T47D (cell line): ENCODE measurements at regions not wholly inside any gene's neighbourhood (a gene's known extent, or its start where the extent isn't known, plus 50 kb on each side); places are given as distances from the start of the nearest gene placed in this dataset.
"Not testable (repeated sequence)": the region's sequence is repeated elsewhere in the genome, so short reads cannot be mapped to it uniquely, and the experiment has no call there.

ENCODE experiments used
- DNase-seq, 2 experiments: peaks; one replicate each; pipeline versions ENCODE4 v3.0.0 to v3.0.0-alpha.2; 2011 to 2012; ENCODE audit warnings: low read depth in 1 of 2, low spot score in 1 of 2
- JUND ChIP-seq: IDR thresholded peaks from 2 replicates; pipeline ENCODE4 v1.6.1; 2012; ENCODE audit warnings: low read depth
- in situ Hi-C: cut with HindIII; loops from 2 replicates; pipeline ENCODE4 v1.10.0; 2016; ENCODE audit warnings: low sequenced_read_pairs, low pct_unique_long_range_greater_than_20kb

- no peak for TF ChIP-seq JUND
- in situ Hi-C loops: no loop called here
- DNase-seq: no peak
Measured at GRCh38 chr4:37555322-37555721, 130.9 kb downstream of the RELL1 start.

GRCh38 chr4:37549866-37550265 lies 136.3 kb downstream of the RELL1 start:
- in situ Hi-C loops, DNase-seq: not testable (repeated sequence)

- DNase-seq: no peak
- TF ChIP-seq JUND: no peak
- in situ Hi-C loops: no loop called here
Measured at GRCh38 chr4:37549041-37549440, 137.1 kb downstream of the RELL1 start.

- TF ChIP-seq JUND: no peak
- no peak for DNase-seq
- in situ Hi-C loops: no loop called here
Measured at GRCh38 chr4:37546586-37546985, 139.6 kb downstream of the RELL1 start.

- TF ChIP-seq JUND: no peak
- no peak for DNase-seq
- in situ Hi-C loops: no loop called here
Measured at GRCh38 chr4:37542706-37543105, 143.5 kb downstream of the RELL1 start.

DNA sequence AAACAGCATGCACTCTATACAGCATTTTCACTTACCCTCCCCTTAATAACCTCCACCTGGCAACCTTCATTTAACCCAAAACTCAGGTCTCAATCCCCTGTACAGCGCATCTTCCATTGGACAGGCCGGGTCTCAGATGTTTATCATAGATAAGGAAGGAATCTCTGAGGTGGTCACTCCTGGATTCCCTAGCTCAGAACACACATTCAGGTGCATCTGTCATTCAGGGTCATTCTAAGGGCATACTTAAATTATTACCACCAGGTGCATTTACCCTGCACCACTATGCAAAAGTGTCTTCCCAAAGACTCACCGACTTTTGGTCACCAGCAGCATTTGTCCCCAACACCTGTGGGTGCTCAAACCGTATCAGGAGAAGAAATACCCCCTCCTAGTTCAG lies 144.2 kb downstream of the RELL1 start:
- no peak for TF ChIP-seq JUND
- peak in 1 of 2 experiments; percentile 60 for DNase-seq
- in situ Hi-C loops: no loop called here

GRCh38 chr4:37540486-37540885 lies 145.7 kb downstream of the RELL1 start:
- no peak for TF ChIP-seq JUND
- in situ Hi-C loops: no loop called here
- no peak for DNase-seq

DNA sequence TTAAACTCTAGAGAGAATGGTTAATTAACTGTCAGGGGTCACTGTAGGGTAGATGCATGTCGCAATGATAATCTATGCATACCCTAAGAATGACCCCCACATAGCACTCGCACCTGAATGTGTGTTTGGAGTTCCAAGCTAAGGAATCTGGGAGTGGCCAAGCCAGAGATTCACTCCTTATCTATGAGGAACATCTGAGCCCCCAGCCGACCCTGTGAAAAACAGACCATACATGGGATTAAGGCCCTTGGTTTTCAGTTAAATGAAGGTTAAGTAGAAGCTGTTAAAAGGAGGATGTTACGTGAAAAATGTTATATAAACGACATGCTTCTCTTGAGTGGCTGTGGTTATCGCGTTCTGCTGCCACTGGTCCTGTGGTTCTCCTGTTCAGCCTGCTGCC lies 147.2 kb downstream of the RELL1 start:
- no peak for TF ChIP-seq JUND
- in situ Hi-C loops: no loop called here
- no peak for DNase-seq

- in situ Hi-C loops: no loop called here
- TF ChIP-seq JUND: no peak
- DNase-seq: no peak
Measured at GRCh38 chr4:37537484-37537883, 148.7 kb downstream of the RELL1 start.

DNA sequence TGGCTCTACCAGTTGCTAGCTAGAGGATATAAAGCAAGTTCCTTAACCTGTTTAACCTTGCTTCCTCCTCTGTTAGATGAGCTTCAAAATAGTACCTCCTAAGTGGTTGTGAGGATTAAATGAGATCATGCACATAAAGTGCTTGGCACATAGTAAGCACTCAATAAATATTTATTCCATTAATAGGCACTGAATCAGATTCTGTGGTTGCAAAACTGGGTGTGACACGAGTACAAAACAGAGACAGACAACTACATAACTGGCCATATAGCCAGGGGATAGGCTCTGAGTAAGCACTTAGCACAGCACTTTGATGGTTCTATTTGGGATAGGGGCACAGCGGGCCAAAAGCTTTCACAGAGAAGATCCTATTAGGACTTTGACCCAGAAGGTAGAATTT lies 150.3 kb downstream of the RELL1 start:
- in situ Hi-C loops: no loop called here
- no peak for DNase-seq
- TF ChIP-seq JUND: no peak

GRCh38 chr4:37533286-37534033 lies 152.7 kb downstream of the RELL1 start:
- in situ Hi-C loops: no loop called here
- no peak for TF ChIP-seq JUND
- DNase-seq: peak in 1 of 2 experiments; percentile 49

DNA sequence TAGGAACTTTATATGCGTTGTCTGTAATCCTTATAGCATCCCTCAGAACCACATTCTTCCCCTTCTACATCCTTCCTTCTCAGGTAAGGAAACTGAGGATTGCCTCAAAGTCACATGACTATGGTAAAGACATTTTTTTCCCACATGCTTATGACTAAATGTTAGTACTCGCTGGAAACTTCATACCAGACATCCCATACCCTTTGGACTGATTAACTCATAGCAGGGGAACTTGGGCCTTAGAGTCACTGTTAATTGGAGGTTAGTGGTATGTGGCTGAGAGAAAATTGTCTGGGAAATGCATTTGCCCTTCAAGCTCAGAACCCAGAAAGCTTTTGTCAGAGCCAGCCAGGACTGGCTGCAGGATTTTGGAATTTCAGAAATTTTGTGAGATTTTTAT lies 155.0 kb downstream of the RELL1 start:
- no peak for DNase-seq
- no peak for TF ChIP-seq JUND
- in situ Hi-C loops: no loop called here

GRCh38 chr4:37530451-37530850 lies 155.7 kb downstream of the RELL1 start:
- in situ Hi-C loops: no loop called here
- no peak for TF ChIP-seq JUND
- no peak for DNase-seq
